ENCODE measurements at regions not wholly inside any gene's neighbourhood (a gene's known extent, or its start where the extent isn't known, plus 50 kb on each side); places are given as distances from the start of the nearest gene placed in this dataset.

GRCh38 chr9:700365-701282 is 140.9 kb upstream of the DMRT1 start:
- peaks cover 0 to 16% (median 8%) of the 10 kb centered on the region in 10 experiments; a peak in 13 of 20 replicates for H3K4me1 ChIP-seq
- no peak overlapping the region for H3K27ac ChIP-seq
- no peaks in the 10 kb centered on the region for H4K20me1 ChIP-seq
- H3K4me3 ChIP-seq, result no peak overlapping the region
- H3K9me3 ChIP-seq (replicated peaks in 1 of 11), result no peaks in the 10 kb centered on the region
- no peaks in the 10 kb centered on the region for H3K36me3 ChIP-seq
- peaks cover 0 to 2% (median 0%) of the 10 kb centered on the region in 11 experiments; a peak in 2 of 22 replicates for H3K27me3 ChIP-seq
- H3K4me2 ChIP-seq, result peak overlapping the region in 2 of 11 experiments; percentile 4 to 5; a peak in 1 of 22 replicates
- H3K9ac ChIP-seq, result no peak overlapping the region
- no peak for TF ChIP-seq Cebpa-rat (IDR thresholded peaks at IDR 0.05)

- Histone ChIP-seq H3K9me3 (replicated peaks in 1 of 11) (no peaks in the 10 kb centered on the region), H3K4me3 (no peak overlapping the region), H3K9ac (no peak overlapping the region), H3K27me3 (peaks cover 7 to 25% (median 20%) of the 10 kb centered on the region in 11 experiments), H3K36me3 (no peaks in the 10 kb centered on the region), H3K27ac (no peak overlapping the region), H4K20me1 (no peaks in the 10 kb centered on the region), H3K4me1 (peaks cover 6 to 29% (median 18%) of the 10 kb centered on the region in 10 experiments; a peak in 19 of 20 replicates), H3K4me2 (no peak overlapping the region)
- TF ChIP-seq Cebpa-rat (IDR thresholded peaks at IDR 0.05), result no peak
Observed at GRCh38 chr9:703392-703791, 138.1 kb upstream of the DMRT1 start.

- peak overlapping the region in 9 of 11 experiments; percentile 57 to 81 (median 74); a peak in 17 of 22 replicates for H3K27ac ChIP-seq
- H3K9me3 ChIP-seq (replicated peaks in 1 of 11), result no peaks in the 10 kb centered on the region
- H3K9ac ChIP-seq, result peak overlapping the region; percentile 67 to 83 (median 80); a peak in 14 of 22 replicates
- no peak for TF ChIP-seq Cebpa-rat (IDR thresholded peaks at IDR 0.05)
- peaks cover 12 to 48% (median 40%) of the 10 kb centered on the region in 10 experiments for H3K4me1 ChIP-seq
- H3K27me3 ChIP-seq, result peaks cover 14 to 34% (median 30%) of the 10 kb centered on the region in 11 experiments
- H3K4me2 ChIP-seq, result peak overlapping the region; percentile 85 to 97 (median 93); a peak in 21 of 22 replicates
- H3K4me3 ChIP-seq, result peak overlapping the region; percentile 54 to 75 (median 68); a peak in 19 of 20 replicates
- H4K20me1 ChIP-seq, result peaks cover 0 to 4% (median 0%) of the 10 kb centered on the region in 11 experiments; a peak in 1 of 22 replicates
- no peaks in the 10 kb centered on the region for H3K36me3 ChIP-seq
Observed at GRCh38 chr9:706073-706472, 135.4 kb upstream of the DMRT1 start.

GRCh38 chr9:706606-707459 is 134.7 kb upstream of the DMRT1 start:
- peaks cover 19 to 34% (median 30%) of the 10 kb centered on the region in 11 experiments for H3K27me3 ChIP-seq
- H3K4me2 ChIP-seq, result peak overlapping the region; percentile 85 to 97 (median 93)
- peak overlapping the region; percentile 67 to 83 (median 80) for H3K9ac ChIP-seq

GRCh38 chr9:708182-708550 is 133.3 kb upstream of the DMRT1 start:
- Histone ChIP-seq H3K9me3 (replicated peaks in 1 of 11) (no peaks in the 10 kb centered on the region), H3K4me1 (peaks cover 33 to 66% (median 55%) of the 10 kb centered on the region in 10 experiments), H3K36me3 (peaks cover 0 to 7% (median 0%) of the 10 kb centered on the region in 11 experiments; a peak in 1 of 22 replicates), H3K27ac (peak overlapping the region in 5 of 11 experiments; percentile 3 to 51 (median 38); a peak in 7 of 22 replicates), H4K20me1 (peaks cover 0 to 10% (median 0%) of the 10 kb centered on the region in 11 experiments; a peak in 3 of 22 replicates), H3K4me3 (peak overlapping the region; percentile 15 to 67 (median 54); a peak in 18 of 20 replicates), H3K4me2 (peak overlapping the region; percentile 61 to 97 (median 82)), H3K27me3 (peaks cover 20 to 34% (median 30%) of the 10 kb centered on the region in 11 experiments), H3K9ac (peak overlapping the region in 9 of 11 experiments; percentile 1 to 71 (median 62); a peak in 18 of 22 replicates)
- TF ChIP-seq Cebpa-rat (IDR thresholded peaks at IDR 0.05), result no peak

More at GRCh38 chr9:706606-707459, 134.7 kb upstream of the DMRT1 start:
- peaks cover 0 to 10% (median 0%) of the 10 kb centered on the region in 11 experiments; a peak in 2 of 22 replicates for H4K20me1 ChIP-seq
- H3K4me3 ChIP-seq, result peak overlapping the region; percentile 54 to 75 (median 68)
- H3K4me1 ChIP-seq, result peaks cover 20 to 54% (median 47%) of the 10 kb centered on the region in 10 experiments
- no peaks in the 10 kb centered on the region for H3K36me3 ChIP-seq
- H3K27ac ChIP-seq, result peak overlapping the region in 10 of 11 experiments; percentile 57 to 81 (median 74); a peak in 21 of 22 replicates
- TF ChIP-seq Cebpa-rat (IDR thresholded peaks at IDR 0.05), result no peak
- no peaks in the 10 kb centered on the region for H3K9me3 ChIP-seq (replicated peaks in 1 of 11)

GRCh38 chr9:708551-709432 is 132.7 kb upstream of the DMRT1 start:
- peak overlapping the region; percentile 61 to 97 (median 82) for H3K4me2 ChIP-seq
- peak overlapping the region; percentile 15 to 67 (median 54); a peak in 19 of 20 replicates for H3K4me3 ChIP-seq
- TF ChIP-seq Cebpa-rat (IDR thresholded peaks at IDR 0.05), result no peak
- peaks cover 20 to 34% (median 30%) of the 10 kb centered on the region in 11 experiments for H3K27me3 ChIP-seq
- no peaks in the 10 kb centered on the region for H3K9me3 ChIP-seq (replicated peaks in 1 of 11)
- peaks cover 0 to 10% (median 0%) of the 10 kb centered on the region in 11 experiments; a peak in 1 of 22 replicates for H3K36me3 ChIP-seq
- H3K9ac ChIP-seq, result peak overlapping the region in 9 of 11 experiments; percentile 1 to 71 (median 62); a peak in 18 of 22 replicates
- H4K20me1 ChIP-seq, result peaks cover 0 to 10% (median 0%) of the 10 kb centered on the region in 11 experiments; a peak in 3 of 22 replicates
- H3K4me1 ChIP-seq, result peaks cover 33 to 72% (median 56%) of the 10 kb centered on the region in 10 experiments
- H3K27ac ChIP-seq, result peak overlapping the region in 7 of 11 experiments; percentile 3 to 51 (median 38); a peak in 10 of 22 replicates

GRCh38 chr9:710951-711745 is 130.3 kb upstream of the DMRT1 start:
- no peak for TF ChIP-seq Cebpa-rat (IDR thresholded peaks at IDR 0.05)
- Histone ChIP-seq H3K4me1 (peaks cover 28 to 87% (median 67%) of the 10 kb centered on the region in 10 experiments), H4K20me1 (peaks cover 0 to 10% (median 0%) of the 10 kb centered on the region in 11 experiments; a peak in 3 of 22 replicates), H3K4me3 (peak overlapping the region; percentile 7 to 67 (median 51); a peak in 19 of 20 replicates), H3K27ac (peak overlapping the region in 7 of 11 experiments; percentile 9 to 65 (median 50); a peak in 14 of 22 replicates), H3K4me2 (peak overlapping the region; percentile 64 to 97 (median 85)), H3K27me3 (peaks cover 20 to 29% (median 27%) of the 10 kb centered on the region in 11 experiments), H3K36me3 (peaks cover 0 to 15% (median 0%) of the 10 kb centered on the region in 11 experiments; a peak in 1 of 22 replicates), H3K9ac (peak overlapping the region in 8 of 11 experiments; percentile 23 to 69 (median 58); a peak in 13 of 22 replicates), H3K9me3 (replicated peaks in 1 of 11) (no peaks in the 10 kb centered on the region)

Measured in BLaER1 treated with 17β-estradiol and CSF1 and Interleukin-3, amounts not matched to agents 10 nM and 100 nM (cell line).